GM04504 (cell line): ENCODE measurements at regions not wholly inside any gene's neighbourhood (a gene's known extent, or its start where the extent isn't known, plus 50 kb on each side); places are given as distances from the start of the nearest gene placed in this dataset.

Experiments used
- DNase-seq: peaks from one replicate; pipeline ENCODE4 v3.0.0-alpha.2; 2012; ENCODE audit warnings: low read depth

DNA sequence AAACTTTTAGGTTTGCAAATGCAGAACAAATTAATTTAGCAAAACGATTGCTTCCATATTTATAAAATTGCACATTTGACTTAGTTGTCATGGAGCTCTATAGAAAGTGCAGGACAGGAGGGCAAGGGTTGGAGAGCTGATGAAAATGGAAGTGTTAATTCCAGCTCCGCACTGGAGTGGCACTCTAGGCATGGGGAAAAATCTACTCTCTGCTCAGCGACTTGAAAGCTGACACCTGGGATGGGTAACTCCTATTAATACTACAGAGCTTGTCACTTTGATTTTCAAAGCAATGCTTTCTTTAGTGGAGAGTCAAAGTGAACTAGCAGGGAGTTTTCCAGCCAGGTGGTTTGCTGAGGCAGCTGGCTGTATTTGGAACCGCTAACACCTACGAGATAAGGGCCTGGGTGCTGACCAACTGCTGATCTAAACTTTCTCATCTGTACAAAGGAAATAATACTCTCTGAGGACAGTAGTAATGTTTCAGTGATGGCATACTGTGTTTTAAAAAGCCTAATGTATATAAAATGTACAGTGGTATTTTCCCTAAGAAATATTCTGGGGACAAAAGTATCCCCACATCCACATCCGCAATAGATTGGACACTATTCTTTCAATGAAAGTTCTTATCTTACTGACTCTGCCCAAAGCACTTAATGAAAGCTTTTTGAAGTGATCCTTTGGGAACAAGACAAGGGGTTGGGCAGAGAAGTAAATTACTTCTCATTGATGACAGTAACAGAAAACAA is 444.3 kb downstream of the GPAM start:
- no peak for DNase-seq

DNA sequence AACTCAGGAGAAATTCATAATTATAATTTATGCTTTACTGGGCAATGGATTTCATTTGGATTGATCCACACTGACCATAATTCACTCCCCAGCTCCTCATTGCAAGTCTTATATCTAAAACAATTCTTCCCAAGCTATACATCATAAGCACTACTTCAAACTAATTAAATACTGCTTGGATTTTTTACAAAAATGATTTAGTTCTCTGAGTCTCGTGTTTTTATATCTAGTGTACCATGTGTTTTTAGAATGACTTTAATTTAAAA is 443.8 kb downstream of the GPAM start:
- no peak for DNase-seq

DNA sequence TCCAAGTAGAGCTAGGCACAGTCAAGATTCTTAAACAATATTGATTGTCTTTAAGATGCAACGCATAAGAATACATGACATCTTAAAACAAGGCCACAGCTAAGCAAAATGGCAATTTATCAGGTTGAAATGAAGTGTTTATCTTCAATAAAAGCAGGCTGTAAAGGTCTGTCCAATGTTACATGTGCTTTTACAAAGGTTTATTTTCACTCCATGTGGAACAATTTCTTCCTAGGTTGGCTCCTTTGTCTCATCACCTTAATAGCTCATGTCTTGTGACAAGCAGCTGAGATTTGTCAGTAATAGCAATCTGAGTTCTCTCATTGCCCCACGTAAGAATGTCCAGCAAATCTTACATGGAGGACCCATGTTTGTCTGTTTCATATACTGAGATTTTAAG is 437.6 kb downstream of the GPAM start:
- no peak for DNase-seq

DNA sequence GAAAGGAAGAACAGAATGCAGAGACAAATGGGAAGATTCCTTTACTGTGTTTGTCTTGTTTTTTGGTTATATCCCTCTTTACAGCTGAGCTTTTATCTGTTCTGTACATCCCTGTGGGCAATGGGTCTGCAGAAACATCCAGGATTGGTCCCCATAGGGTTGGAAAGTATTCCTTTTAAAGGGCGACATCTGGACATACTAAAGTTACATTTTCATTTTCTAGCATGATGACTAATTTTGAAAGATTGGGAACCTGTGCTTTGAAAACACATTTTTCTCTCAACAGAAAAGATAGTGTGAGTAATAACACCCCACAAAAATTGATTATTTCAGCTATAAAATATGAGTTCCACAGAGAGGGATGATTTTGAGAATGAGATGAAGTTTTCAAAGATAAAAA is 435.8 kb downstream of the GPAM start:
- no peak for DNase-seq

DNA sequence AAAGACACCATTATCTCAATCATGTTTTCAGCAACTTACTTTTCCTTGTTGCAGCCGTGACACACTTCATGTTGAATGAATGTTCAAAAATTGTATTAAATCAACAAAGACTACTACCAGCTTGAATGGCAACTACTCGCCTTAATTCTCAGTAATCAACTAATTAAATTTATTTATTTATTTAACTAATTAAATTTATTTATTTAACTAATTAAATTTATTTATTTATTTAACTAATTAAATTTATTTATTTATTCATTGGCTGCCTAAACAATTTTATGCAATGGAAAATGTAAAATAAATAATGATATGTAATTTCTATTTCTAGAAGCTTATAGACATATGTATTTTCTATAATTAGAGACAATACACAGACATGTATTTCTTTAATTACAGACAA is 435.4 kb downstream of the GPAM start:
- DNase-seq = no peak

DNA sequence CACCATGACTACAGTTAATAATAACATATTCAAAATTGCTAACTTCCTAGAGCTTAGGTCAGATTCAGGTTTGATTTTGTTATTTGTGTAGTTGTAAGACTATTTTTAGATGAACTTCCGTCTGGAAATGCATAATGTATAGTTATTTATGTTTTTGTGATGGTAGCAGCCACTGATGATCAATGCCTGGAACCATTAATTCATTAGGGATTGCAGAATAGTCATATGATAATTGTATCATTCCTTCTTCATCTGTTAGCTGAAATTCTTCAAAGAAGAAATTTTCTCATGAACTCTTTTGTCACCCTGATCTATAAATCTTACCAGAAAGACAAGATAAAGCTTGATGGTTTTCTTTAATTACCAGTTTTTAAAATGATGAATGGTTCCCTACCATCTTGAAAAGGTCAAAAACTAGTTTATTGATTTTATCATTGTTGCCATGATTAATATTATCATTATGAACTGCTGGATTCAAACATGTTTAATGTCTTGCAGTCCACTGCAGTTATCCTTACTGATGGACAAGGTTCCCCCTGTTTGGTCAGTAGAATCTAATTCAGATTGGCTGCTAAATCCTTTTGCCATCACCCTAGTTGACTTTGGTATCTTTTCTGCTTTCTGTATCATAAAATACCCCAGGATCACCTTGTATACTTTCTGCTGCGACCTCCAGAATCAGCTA is 433.3 kb downstream of the GPAM start:
- DNase-seq = no peak

DNA sequence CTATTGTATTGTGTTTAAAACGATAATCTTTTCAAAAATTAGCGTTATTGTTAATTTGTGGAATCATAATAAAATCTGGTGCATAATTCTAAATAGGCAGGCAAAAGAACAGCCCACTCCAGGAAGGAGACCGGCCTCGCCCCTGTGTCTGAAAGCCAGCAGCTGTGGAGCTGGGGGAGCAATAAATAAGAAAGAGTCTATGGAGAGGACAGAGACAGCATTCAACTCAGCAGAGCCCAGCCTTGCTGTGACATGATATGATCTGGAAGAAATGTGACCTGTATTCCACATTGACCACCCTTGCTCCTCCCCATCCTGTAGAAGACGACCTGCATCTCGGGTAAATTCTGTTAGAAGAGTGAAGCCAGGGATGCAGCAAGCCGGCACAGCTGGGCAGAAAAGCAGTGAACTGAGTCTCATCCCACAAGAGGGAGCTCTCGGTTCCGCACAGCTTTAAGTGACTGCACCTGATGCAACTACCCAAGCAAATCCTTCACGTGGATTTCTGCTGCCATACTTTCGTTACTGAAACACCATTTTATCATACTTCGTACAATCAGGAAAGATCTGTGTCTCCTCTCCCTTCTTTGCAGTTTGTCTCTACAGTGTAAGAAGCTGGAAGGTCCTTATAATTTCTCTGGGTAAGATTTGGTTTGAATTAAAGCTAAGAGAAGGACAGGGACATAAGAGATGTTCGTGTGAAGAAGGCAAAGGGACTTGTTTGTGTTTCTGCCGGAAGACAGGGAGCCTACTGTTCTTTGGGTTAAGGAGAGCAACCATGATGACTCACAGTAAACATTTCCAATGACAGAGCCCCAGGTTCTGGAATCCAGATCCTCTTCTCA is 427.1 kb downstream of the GPAM start:
- peak; percentile 7 for DNase-seq

DNA sequence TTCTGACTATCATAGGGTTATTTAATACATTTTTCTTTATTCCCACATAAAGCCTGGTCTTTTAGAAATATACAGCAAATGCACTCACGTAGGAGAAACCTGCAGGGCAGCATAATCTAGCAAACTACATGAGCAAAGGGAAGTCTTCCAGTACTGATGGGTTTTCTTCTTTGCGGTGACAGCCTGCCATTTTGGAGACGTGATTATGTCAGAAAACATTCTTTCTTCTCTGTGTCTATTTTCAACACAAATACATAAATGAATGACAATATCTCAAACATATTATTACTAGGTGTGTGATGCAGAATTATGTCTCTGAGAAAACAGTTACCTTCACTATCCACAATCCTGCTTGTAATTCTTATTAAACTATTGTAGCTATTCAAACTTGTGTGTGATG is 425.0 kb downstream of the GPAM start:
- no peak for DNase-seq

DNA sequence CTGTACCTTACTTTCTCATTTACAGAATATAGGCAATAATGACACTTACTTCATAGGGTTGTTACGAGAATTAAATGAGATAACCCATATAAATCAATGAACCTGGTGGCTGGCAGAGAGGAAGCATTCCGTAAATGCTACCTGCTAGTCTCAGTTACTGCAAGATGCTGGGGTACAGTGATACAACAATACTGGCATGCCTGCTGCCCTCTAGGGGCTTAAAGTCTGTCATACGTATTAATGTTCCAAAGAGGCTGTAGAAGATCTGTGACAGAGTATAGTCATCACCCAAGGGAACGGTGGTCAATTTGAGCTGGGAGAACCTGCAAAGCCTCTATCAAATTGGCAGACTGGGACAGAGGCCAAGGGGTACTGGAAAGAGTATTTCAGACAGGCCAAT is 421.5 kb downstream of the GPAM start:
- DNase-seq = no peak

DNA sequence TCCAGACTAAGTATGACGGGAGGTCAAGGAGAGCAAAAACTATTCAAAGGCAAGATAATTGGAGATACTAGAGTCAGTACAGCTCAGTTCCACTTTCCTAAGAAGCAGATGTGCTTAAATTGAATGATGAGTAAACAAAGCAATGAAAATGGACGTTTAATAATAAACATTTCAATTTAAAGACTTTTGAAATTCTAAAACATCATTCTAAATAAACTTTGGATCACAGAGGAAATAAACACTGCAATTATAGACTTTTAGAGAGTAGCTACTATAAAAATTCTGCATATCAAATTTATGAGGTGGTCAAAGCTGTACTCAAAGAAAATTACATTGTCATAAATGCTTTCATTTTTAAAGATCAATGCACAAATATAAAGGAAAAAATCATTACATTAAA is 418.3 kb downstream of the GPAM start:
- DNase-seq = no peak

DNA sequence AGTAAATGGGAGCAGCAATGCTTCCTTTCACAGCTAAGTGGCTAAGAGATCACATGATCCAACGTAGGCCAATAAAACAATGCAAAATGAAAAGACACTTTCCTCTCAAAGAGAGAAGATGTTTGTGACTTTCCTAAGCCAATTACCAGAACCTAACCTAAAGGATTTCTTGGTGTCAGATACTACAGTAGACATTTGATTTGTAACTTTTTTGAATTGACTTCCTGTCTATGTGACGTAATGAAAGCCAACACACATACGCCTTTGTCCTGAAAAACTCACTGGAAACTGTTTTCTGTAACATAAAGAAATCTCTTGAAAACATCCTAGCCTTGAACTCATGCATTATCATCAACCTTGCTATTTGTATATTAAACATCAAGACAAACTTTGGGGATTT is 417.1 kb downstream of the GPAM start:
- DNase-seq = no peak

DNA sequence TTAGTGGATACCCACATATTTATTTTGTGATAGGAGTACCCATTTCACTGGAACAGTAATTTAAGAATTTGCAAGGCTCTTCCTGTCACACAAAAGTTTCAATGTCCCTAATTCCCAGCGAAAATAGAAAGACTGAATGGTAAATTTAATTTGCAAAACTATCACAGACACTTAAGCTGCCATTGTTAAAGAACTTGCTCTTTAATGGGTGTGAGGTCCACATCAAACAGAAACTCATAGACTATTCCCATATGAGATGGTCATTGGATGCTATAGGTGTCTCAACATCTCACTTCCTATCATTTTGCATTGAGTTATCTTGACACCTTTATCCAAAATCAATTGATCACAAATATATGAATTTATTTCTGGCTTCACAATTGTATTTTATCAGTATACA is 415.9 kb downstream of the GPAM start:
- no peak for DNase-seq

DNA sequence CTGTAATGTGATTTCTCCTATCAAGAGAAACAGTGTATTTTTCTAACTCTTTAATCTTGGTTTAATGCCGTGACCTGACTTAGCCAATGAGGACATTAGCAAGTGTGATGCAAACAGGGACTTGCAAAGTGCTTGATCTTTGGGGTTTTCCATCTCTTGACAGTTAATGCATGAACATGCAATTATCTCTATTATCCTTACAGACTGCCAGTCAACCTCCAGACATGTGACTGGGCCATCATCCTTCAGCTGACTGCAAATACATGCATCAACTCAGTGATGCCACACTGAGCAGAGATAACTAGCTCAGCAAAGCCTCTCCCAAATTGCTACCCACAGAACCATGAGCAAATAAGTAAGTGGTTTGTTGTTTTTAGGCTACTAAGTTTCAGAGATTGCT is 409.6 kb downstream of the GPAM start:
- no peak for DNase-seq

DNA sequence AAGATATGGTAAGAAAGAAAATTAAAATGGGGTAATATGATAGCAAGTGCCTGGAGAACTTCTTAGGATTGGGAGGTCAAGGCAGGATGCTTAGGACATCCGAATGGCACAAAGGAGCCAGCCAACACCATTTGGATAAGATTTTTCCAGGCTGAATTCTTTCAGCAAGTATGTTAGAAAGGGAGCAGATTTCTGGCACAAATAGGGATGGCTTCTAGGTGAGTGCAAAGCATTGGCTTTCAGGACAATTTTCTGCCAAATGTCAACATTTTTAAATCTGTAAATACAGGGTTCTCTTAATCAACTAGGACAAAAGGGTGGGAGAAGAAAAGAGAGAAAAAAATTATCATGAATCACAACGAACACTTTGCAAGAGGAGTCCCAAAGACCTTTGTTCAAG is 409.1 kb downstream of the GPAM start:
- no peak for DNase-seq

DNA sequence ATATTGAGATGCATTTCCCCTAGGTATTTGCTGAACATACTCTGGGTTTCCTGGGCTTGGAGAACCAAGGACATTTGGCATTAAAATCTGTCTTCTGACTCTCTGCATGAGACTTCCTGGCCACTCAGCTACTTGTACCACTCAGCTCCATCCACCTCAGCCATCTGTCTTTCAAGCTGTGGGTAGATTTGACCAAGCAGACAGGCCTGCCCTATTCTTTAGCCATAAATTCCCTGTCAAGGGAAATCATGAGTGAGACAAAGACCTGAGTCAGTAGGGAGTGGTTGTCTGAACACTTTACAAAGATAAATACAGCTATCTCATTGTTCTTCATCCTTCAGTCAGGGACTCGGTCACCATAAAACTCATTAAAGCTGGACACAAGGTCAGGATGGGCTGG is 399.1 kb downstream of the GPAM start:
- no peak for DNase-seq

DNA sequence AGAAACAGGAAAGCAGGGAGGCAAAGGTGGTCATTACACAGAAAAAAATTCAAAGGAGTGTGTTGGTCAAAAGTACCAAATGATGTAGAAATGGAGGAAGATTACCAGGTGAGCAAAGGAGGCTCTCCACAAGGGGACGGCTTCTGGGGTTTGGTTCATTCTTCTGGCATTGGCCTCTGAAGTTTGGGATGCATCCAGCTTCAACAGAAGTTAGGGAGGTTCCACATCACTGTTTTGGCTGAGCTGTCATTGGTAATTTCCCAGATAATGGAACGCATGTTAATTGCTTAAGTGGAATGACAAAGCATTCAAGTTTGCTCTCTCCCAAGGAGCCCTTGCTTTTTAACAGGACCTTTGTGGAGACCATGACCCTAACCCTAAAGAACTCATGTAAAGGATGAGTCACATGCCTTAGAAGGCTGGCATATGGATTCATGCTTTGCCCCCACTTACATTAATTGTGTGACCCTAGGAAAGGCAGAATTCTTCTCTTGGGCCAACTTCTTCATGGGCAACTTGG is 398.6 kb downstream of the GPAM start:
- DNase-seq = no peak

DNA sequence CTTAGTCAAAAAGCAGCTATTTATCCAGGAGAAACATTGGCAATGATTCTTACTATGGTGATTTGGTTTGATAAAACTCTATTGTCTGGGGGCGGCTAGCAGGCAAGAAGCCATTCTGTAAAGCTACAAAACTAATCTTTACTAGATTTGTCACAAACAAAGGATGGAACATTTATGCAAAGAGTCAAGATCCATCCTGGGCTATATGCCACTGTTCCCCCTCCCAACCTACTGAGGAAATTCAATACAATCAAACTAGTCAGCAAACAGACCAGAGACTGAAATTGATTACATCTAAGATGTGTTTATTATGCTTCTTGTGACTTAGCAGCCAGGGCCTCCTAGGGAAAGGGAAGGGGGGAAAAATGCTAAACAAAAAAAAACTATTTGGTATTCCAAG is 397.6 kb downstream of the GPAM start:
- no peak for DNase-seq

DNA sequence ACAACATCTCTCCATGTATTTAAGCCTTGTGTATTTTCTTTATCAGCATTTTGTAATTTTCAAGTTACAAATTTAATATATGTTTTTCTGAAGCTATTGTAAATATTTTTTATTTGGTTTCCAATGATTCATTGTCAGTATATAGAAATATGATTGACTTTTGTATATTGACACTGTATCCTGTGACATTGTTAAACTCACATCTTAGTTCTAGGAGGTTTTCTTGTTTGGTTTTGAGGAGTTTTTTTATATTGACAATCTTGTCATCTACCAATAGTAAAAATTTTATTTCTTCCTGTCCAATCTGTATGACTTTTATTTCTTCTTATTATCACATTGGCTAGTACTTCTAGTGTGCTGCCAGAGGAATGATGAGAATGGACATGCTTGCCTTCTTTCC is 393.7 kb downstream of the GPAM start:
- DNase-seq = no peak

DNA sequence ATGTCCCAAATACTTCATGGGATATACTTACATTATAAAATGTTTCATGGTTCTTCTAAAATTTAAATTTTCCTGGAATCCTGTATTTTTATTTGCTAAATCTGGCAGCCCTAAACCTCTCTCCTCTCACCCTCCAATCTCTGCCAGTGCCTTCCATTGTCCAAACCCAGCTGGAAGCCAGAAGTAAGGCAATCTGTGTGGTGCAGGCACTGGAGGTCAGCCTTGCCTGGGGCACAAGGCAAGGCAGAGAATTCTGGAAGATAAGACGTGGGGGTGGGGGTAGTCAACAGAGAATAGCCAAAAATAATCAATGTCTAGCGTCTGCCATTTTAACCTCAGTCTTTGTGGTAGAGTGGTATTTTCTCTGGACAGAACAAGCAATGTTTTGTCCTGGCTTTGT is 381.7 kb downstream of the GPAM start:
- DNase-seq = no peak

DNA sequence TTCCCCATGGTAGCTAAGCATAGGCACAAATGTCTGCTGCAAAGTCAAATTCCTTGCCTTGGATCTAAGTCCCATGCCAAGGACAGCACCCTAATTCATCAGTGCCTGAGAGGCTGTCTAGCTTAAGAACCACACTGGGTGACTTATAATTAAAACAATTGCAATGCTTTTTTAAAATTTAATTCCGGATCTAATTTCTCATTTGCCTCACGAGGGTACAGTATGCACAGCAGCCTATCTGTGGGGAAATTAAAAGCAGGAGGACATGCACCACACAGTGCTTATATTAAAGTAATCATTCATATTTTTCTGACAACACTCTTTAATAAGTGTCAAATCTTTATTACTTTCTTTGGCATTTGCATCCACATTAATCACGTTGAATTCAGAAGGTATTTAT is 378.8 kb downstream of the GPAM start:
- DNase-seq = no peak

DNA sequence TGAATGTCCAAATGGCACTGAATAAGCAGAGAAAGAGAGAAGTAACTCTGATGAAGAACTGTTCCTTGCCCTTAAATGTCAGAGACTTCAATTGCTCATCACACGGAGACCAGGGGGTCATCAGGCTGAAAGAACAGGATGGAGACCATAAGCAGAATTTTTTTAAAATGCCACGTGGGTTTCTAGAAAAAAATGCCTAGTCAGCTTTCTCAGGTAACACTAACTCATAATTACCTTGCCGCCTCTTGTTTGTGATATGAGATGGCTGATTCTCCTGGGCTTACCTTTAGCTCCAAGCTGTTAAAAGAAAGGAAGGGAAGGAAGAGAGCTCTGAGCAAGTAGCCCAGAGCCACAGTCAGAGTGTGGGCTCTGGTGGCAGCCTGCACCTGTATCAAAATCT is 372.0 kb downstream of the GPAM start:
- no peak for DNase-seq

DNA sequence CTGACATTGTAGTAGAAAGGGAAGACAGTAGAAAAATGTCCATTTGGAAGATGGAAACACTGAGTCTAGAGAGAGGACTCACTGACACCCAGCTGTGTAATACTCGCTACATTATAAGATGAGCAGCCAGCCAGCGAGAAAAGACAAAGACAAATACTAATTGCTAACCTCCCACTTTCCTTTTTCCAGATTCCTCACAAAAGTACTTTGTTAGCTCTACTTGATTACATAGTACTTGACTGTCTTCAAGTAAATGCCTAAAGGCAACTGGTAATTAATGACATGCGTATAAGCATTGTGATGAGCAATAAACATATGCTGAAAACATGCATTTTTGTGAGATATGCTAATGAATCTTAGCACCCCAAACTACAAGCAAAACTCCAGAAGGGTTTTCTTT is 363.1 kb downstream of the GPAM start:
- no peak for DNase-seq

DNA sequence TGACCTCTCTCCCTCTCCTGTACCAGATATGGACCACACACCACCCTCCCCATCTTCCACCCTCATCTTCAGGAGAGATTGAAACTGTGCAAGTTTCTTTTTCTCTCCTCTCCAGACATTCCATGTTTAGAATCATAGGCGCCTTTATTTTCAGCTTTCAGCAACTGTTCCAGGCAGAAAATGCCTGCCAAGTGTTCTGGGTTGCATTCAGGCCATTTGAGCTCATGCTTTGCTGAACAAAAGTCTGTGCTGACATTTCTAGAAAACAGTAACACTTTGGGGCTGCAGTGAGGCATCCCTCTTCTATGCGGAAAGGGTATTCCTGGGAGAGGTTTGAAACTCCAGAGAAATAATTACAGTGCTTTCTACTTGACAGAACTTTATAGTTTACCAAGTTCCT is 361.7 kb downstream of the GPAM start:
- no peak for DNase-seq
